ENCODE measurements at regions not wholly inside any gene's neighbourhood (a gene's known extent, or its start where the extent isn't known, plus 50 kb on each side); places are given as distances from the start of the nearest gene placed in this dataset.

GRCh38 chr5:163995206-163995605, 489.8 kb downstream of the MAT2B start:
- no peak for DNase-seq (ENCODE audit: low read depth, low spot score)
- H3K27ac ChIP-seq: no peak overlapping the region

GRCh38 chr5:163997965-163998364, 492.5 kb downstream of the MAT2B start:
- no peak overlapping the region for H3K27ac ChIP-seq
- DNase-seq (ENCODE audit: low read depth, low spot score): no peak

GRCh38 chr5:164000241-164000640, 494.8 kb downstream of the MAT2B start:
- no peak overlapping the region for H3K27ac ChIP-seq
- no peak for DNase-seq (ENCODE audit: low read depth, low spot score)

- no peak for DNase-seq (ENCODE audit: low read depth, low spot score)
- no peak overlapping the region for H3K27ac ChIP-seq
Observed at GRCh38 chr5:164000819-164001218, 495.4 kb downstream of the MAT2B start.

DNA sequence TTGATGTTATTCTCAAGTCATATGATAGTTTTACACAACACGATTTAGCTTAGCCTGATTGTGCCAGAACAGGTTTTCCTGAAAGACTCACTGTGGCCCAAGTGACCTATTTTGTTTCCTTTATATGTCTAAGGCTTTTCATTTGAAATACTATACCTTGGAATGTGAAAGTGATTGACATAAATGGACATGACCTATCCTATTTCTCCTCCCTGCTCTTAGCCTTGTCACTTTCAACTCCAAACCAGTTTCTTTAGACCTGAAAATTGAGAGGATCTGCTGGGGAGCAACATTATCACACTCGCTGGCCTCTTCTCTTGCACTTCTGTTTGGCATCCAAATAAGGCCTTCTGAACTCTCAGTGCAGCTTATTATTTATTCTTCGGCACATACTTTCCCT, 496.8 kb downstream of the MAT2B start:
- H3K27ac ChIP-seq: peak overlapping the region; percentile 17
- peak; percentile 27 for DNase-seq (ENCODE audit: low read depth, low spot score)

- peak; percentile 37 for DNase-seq (ENCODE audit: low read depth, low spot score)
- peak overlapping the region; percentile 17 for H3K27ac ChIP-seq
Observed at GRCh38 chr5:164002628-164003027, 497.2 kb downstream of the MAT2B start.

GRCh38 chr5:164005071-164005470, 499.7 kb downstream of the MAT2B start:
- H3K27ac ChIP-seq: no peak overlapping the region
- no peak for DNase-seq (ENCODE audit: low read depth, low spot score)

GRCh38 chr5:164007064-164007463, 501.6 kb downstream of the MAT2B start:
- no peak for DNase-seq (ENCODE audit: low read depth, low spot score)
- no peak overlapping the region for H3K27ac ChIP-seq

DNA sequence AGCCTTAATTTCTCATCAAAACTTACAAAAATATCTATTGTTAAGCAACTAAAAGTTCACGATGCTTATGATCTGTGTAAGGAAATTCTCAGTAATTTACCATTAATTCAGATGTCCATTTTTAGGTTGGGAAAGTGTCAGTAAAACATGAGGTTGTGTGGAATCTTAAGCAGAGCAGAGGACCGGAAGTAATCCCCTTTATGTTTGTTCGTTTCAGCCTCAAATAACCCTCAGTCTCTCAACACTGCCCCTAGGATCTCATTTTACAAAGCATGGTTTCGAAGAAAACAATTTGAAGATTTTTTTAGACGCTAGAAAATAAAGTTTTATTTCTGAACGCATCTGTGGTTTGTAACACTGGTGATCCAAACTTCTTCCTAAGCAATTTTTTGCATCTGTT, 504.2 kb downstream of the MAT2B start:
- no peak for DNase-seq (ENCODE audit: low read depth, low spot score)
- H3K27ac ChIP-seq: no peak overlapping the region

DNA sequence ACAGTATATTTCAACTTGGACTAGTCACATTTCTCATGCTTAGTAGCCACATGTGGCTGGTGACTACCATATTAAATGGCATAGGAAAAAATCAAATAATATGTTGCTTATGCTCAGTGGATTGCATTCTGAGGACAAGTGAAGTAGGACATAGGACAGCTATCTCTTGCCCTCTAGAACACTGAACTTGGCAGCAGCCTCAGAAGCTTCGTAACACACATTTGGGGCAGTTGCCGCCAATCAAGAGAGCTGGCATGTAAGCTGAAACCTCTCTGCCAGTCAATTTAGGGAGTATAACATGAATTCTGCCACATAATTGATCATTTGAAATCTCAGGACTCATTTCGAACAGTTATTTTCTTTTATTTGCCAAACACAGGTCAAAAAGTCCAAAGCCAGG, 505.5 kb downstream of the MAT2B start:
- no peak for DNase-seq (ENCODE audit: low read depth, low spot score)
- no peak overlapping the region for H3K27ac ChIP-seq

GRCh38 chr5:164012371-164012770, 507.0 kb downstream of the MAT2B start:
- no peak overlapping the region for H3K27ac ChIP-seq
- no peak for DNase-seq (ENCODE audit: low read depth, low spot score)

GRCh38 chr5:164013077-164013670, 507.8 kb downstream of the MAT2B start:
- peak; percentile 22 for DNase-seq (ENCODE audit: low read depth, low spot score)
- no peak overlapping the region for H3K27ac ChIP-seq

DNA sequence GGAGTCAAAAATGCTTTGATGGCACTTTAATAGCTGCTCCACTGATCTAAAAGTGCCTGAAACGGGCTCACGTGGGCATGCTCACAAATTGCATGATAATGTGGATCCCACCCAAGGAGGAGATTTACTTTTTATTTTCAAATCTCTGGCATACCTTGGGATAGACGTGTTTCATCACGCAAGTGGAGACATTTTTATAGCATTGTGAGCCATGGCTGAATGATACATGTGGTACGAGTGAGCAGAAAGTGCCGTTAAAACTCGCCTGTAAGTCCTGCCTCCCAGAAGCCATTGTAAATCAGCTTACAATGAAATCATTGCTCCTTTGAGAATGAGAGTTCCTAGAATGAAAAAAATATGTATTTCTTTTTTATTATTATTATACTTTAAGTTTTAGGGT, 514.7 kb downstream of the MAT2B start:
- no peak overlapping the region for H3K27ac ChIP-seq
- DNase-seq (ENCODE audit: low read depth, low spot score): no peak

DNA sequence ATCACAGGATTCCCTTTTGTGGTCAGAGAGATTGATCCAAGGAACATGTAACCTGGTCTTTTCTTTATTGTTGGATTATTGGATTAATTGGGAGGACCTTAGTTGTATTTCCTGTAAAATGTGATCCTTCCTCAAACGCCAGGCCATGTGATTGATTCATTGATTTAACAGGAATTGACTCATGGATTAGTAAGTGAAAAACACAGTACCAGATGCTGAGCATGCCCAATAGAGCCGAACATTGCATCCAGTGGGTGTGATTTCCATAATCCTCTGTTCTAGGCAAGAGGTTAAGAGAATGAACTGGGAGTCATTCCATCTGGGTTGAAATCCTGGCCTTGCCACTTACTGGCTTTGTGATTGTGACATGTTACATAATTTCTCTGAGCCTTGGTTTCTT, 522.3 kb downstream of the MAT2B start:
- no peak overlapping the region for H3K27ac ChIP-seq
- no peak for DNase-seq (ENCODE audit: low read depth, low spot score)

DNA sequence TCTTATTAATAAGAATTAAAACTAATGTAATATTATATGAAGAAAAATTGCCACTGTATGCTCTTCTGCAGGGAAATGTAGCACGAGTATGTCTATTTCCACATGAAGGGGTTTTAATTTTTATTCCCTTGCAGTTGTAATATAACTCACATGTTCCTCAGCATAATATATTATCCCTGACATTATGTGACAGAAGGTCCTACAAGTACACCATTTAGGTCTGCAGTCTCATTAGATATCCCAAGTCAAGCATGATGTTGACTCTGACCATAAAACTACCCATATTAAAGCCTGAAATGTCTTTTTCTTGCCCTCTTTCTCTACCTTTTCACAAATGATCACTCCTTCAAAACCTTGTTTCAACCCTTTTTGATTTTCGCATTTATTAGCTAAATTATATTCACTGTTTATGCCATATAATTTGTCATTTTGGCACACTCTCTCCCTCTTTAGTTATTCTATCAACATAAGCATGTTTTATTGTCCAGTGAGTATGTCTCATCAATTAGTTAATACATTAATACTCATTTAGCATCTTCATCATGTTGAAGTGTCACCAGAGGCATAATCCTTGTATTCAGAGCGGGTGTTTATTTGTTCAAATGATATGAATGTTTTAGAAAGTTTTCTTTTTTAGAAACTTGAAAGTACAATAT, 532.8 kb downstream of the MAT2B start:
- no peak for DNase-seq (ENCODE audit: low read depth, low spot score)
- no peak overlapping the region for H3K27ac ChIP-seq

DNA sequence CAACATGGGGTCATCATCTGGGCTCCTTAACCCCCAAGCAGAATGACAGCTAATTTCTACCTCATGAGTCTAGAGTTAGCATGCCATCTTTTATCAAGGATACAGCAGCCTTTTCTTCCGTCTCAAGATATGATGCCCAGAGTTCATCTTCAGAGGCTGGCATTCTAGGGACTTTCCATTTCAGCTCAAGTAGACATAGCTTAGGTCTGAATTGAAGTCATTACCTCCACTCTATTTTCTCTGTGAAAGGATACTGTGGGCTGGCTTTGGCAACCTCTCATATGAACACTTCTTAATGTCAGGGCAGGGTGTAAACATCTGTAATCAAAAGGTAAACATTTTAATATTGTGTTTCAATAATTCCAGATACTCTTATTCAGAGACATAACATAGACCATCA, 535.7 kb downstream of the MAT2B start:
- DNase-seq (ENCODE audit: low read depth, low spot score): no peak
- no peak overlapping the region for H3K27ac ChIP-seq

GRCh38 chr5:164048359-164048926, 543.0 kb downstream of the MAT2B start:
- no peak overlapping the region for H3K27ac ChIP-seq
- no peak for DNase-seq (ENCODE audit: low read depth, low spot score)

DNA sequence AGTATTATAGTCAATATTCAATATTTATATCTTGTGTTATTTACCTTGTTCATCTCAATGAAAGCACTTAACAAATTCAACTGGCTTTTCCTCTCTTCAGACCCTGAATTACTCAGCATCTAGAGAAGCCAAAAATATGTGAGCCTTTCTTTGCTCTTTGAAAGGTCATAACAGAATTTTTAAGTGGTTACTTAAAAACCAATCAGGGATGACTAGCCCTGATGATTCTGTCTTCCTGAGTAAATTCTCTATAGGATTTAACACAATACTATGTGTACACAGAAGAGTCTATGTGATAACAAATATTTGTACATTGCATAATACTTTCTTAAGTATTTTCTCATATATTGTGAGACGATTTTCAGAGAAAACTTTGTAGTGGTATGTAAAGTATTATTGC, 546.3 kb downstream of the MAT2B start:
- no peak for DNase-seq (ENCODE audit: low read depth, low spot score)
- no peak overlapping the region for H3K27ac ChIP-seq

- H3K27ac ChIP-seq: no peak overlapping the region
- DNase-seq (ENCODE audit: low read depth, low spot score): no peak
Observed at GRCh38 chr5:164052536-164053093, 547.2 kb downstream of the MAT2B start.

GRCh38 chr5:164053123-164053522, 547.7 kb downstream of the MAT2B start:
- DNase-seq (ENCODE audit: low read depth, low spot score): no peak
- no peak overlapping the region for H3K27ac ChIP-seq

DNA sequence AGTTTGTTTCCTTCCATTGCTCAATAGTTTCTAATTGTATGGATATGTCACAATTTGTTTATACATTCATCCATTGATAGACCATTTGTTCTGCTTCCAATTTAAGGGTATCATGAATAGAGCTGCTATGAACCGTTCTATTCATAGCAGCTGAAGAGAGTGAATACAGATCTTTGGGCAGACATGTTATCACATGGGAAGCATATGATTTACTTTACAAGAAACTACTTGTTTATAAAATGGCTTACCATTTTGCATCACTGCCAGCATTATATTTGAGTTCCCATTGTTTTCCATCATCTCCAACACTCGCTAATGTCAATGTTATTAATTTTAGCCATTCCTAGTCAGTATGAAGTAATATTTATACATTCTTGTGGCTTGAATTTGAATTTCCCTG, 549.0 kb downstream of the MAT2B start:
- DNase-seq (ENCODE audit: low read depth, low spot score): no peak
- H3K27ac ChIP-seq: no peak overlapping the region

DNA sequence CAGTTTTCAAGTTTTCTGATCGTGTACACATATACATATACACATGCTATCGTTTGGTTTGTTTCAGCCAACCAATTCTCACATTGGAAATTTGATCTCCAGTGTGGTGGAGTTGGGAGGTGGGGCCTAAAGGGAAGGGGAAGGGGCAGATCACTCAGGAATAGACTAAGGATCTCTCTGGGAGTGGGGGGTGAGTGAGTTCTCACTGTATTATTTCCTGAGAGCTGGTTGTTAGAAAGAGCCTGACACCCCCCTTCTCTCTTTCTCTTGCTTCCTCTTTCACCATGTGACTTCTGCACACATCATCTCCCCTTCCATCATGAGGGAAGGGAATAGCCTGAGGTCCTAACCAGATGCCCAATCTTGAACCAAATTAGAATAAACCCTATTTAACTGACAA, 551.7 kb downstream of the MAT2B start:
- H3K27ac ChIP-seq: no peak overlapping the region
- DNase-seq (ENCODE audit: low read depth, low spot score): no peak
